CD4-positive, alpha-beta T cell (primary cell): ENCODE measurements at regions not wholly inside any gene's neighbourhood (a gene's known extent, or its start where the extent isn't known, plus 50 kb on each side); places are given as distances from the start of the nearest gene placed in this dataset.

ENCODE experiments used
- ATAC-seq: fragments of 200-7000 bp; cut with Tn5 transposase; one replicate; pipeline ENCODE4 v1.10.0; 2022; ENCODE audit warnings: mild to moderate bottlenecking; ENCODE audit not compliant: poor library complexity
- CTCF ChIA-PET: fragments of 350-600 bp; sonication (Branson Sonifier 250); formaldehyde crosslinking; loops from one replicate; lab custom pipeline; 2021; ENCODE audit warnings: antibody characterized with exemption, inconsistent platforms; lab: Charles Lee
- POLR2A ChIA-PET: fragments of 350-600 bp; sonication (Branson Sonifier 250); formaldehyde crosslinking; loops from one replicate; lab custom pipeline; 2021; ENCODE audit warnings: antibody characterized with exemption, inconsistent platforms; lab: Charles Lee
- DNase-seq, 14 experiments: peaks; one replicate each; pipeline ENCODE4 v3.0.0-alpha.2; 2013 to 2020; ENCODE audit warnings: mixed read lengths in 2 of 14
- H3K27ac ChIP-seq, 2 donors: one replicate each; pipeline versions ENCODE4 v1.5.1 to v1.7.0; 2013; ENCODE audit warnings: low read length in 2 of 2, low read depth in 1 of 2, mild to moderate bottlenecking in 1 of 2
- H3K27me3 ChIP-seq, 2 experiments: 1 replicate in 1 of 2; 2 replicates in 1 of 2; pipeline versions ENCODE4 v1.6.1 to v1.7.0; 2013; ENCODE audit warnings: low read length in 2 of 2, control low read depth in 1 of 2, mild to moderate bottlenecking in 1 of 2, moderate library complexity in 1 of 2; ENCODE audit not compliant: insufficient read depth in 2 of 2, control insufficient read depth in 1 of 2
- H3K36me3 ChIP-seq: one replicate; pipeline ENCODE4 v1.6.1; 2013; ENCODE audit warnings: low read length, control low read depth; ENCODE audit not compliant: insufficient read depth
- H3K4me1 ChIP-seq: one replicate; pipeline ENCODE4 v1.6.1; 2013; ENCODE audit warnings: low read length, control low read depth; ENCODE audit not compliant: insufficient read depth
- H3K4me3 ChIP-seq: one replicate; pipeline ENCODE4 v1.5.1; 2013; ENCODE audit warnings: mild to moderate bottlenecking, low read length, moderate library complexity
- H3K9me3 ChIP-seq, 2 experiments: 1 replicate in 1 of 2; 2 replicates in 1 of 2; pipeline versions ENCODE4 v1.6.1 to v1.7.0; 2013; ENCODE audit warnings: low read length in 2 of 2, mild to moderate bottlenecking in 2 of 2, control low read depth in 1 of 2, moderate library complexity in 1 of 2; ENCODE audit not compliant: control insufficient read depth in 1 of 2, insufficient read depth in 1 of 2
- H3K27ac Mint-ChIP-seq: one replicate; pipeline ENCODE4 v1.8.0; 2020; ENCODE audit warnings: mixed read lengths
- H3K27me3 Mint-ChIP-seq: one replicate; pipeline ENCODE4 v1.8.0; 2021; ENCODE audit warnings: mixed read lengths
- H3K36me3 Mint-ChIP-seq: one replicate; pipeline ENCODE4 v1.8.0; 2021; ENCODE audit warnings: low read depth, mixed read lengths
- H3K4me1 Mint-ChIP-seq: one replicate; pipeline ENCODE4 v1.8.0; 2021; ENCODE audit warnings: low read depth, mixed read lengths
- H3K4me3 Mint-ChIP-seq: one replicate; pipeline ENCODE4 v1.8.0; 2020; ENCODE audit warnings: mild to moderate bottlenecking, mixed read lengths
- H3K9me3 Mint-ChIP-seq: one replicate; pipeline ENCODE4 v1.8.0; 2020; ENCODE audit warnings: mixed read lengths
- CTCF ChIP-seq: fragments of 200-600 bp; IDR thresholded peaks from one replicate; pipeline ENCODE4 v1.8.0; 2022; ENCODE audit warnings: antibody characterized with exemption, mild to moderate bottlenecking
- intact Hi-C, 2 experiments: fragments of 100-400 bp; cut with DNase I in 1 of 2; cut with micrococcal nuclease in 1 of 2; formaldehyde crosslinking; loops; one replicate each; pipeline versions ENCODE4 v1.15.1 to v1.9.0; 2023 to 2025; cut with DNase I, micrococcal nuclease

GRCh38 chr3:26004172-26004571, 214.3 kb downstream of the OXSM start:
- no peak overlapping the region for H3K4me3 Mint-ChIP-seq
- no peaks in the 10 kb centered on the region for H3K4me1 Mint-ChIP-seq
- Histone ChIP-seq H3K36me3 (no peaks in the 10 kb centered on the region), H3K4me1 (no peaks in the 10 kb centered on the region), H3K27ac (no peak overlapping the region), H3K9me3 (peaks cover 0 to 6% of the 10 kb centered on the region in 2 experiments), H3K27me3 (no peaks in the 10 kb centered on the region), H3K4me3 (no peak overlapping the region)
- intact Hi-C loops = no loop called here
- ChIA-PET CTCF (no interaction called here), POLR2A (no interaction called here)
- H3K36me3 Mint-ChIP-seq = no peaks in the 10 kb centered on the region
- H3K9me3 Mint-ChIP-seq = peaks cover 10% of the 10 kb centered on the region
- no peak for ATAC-seq
- H3K27me3 Mint-ChIP-seq = no peaks in the 10 kb centered on the region
- no peak overlapping the region for H3K27ac Mint-ChIP-seq
- DNase-seq = no peak
- TF ChIP-seq CTCF = no peak

GRCh38 chr3:26011276-26011675, 221.4 kb downstream of the OXSM start:
- no peak for ATAC-seq
- Mint-ChIP-seq H3K27ac (no peak overlapping the region), H3K36me3 (no peaks in the 10 kb centered on the region), H3K4me3 (no peak overlapping the region), H3K4me1 (no peaks in the 10 kb centered on the region), H3K9me3 (no peaks in the 10 kb centered on the region), H3K27me3 (peaks cover 7% of the 10 kb centered on the region)
- Histone ChIP-seq H3K4me1 (no peaks in the 10 kb centered on the region), H3K27ac (no peak overlapping the region), H3K27me3 (no peaks in the 10 kb centered on the region), H3K9me3 (no peaks in the 10 kb centered on the region), H3K4me3 (no peak overlapping the region), H3K36me3 (no peaks in the 10 kb centered on the region)
- intact Hi-C loops = no loop called here
- POLR2A ChIA-PET = no interaction called here
- TF ChIP-seq CTCF = no peak
- DNase-seq = no peak
- CTCF ChIA-PET = no interaction called here

- Mint-ChIP-seq H3K27me3 (peaks cover 7% of the 10 kb centered on the region), H3K27ac (no peak overlapping the region)
- TF ChIP-seq CTCF = no peak
Observed at GRCh38 chr3:26012241-26012745, 222.4 kb downstream of the OXSM start.

More at GRCh38 chr3:26012241-26012745, 222.4 kb downstream of the OXSM start:
- Mint-ChIP-seq H3K4me1 (no peaks in the 10 kb centered on the region), H3K9me3 (no peaks in the 10 kb centered on the region), H3K36me3 (no peaks in the 10 kb centered on the region), H3K4me3 (no peak overlapping the region)
- no peaks in the 10 kb centered on the region for H3K9me3 ChIP-seq
- no peak overlapping the region for H3K27ac ChIP-seq
- intact Hi-C loops = no loop called here
- POLR2A ChIA-PET = no interaction called here
- H3K4me1 ChIP-seq = no peaks in the 10 kb centered on the region
- H3K4me3 ChIP-seq = no peak overlapping the region
- DNase-seq (no peak), ATAC-seq (no peak)
- no peaks in the 10 kb centered on the region for H3K36me3 ChIP-seq
- H3K27me3 ChIP-seq = no peaks in the 10 kb centered on the region
- CTCF ChIA-PET = no interaction called here
